Natural killer cell (primary cell): ENCODE measurements at regions not wholly inside any gene's neighbourhood (a gene's known extent, or its start where the extent isn't known, plus 50 kb on each side); places are given as distances from the start of the nearest gene placed in this dataset.

ENCODE experiments used
- ATAC-seq, 3 donors: fragments of 150-1000 bp in 2 of 3; fragments of 200-7000 bp in 1 of 3; cut with Tn5 transposase; 1 replicate in 1 of 3; 2 replicates in 2 of 3; pipeline ENCODE4 v1.10.0; 2021; ENCODE audit warnings: mild to moderate bottlenecking in 2 of 3, moderate library complexity in 2 of 3
- DNase-seq, 2 donors: peaks; one replicate each; pipeline versions ENCODE4 v3.0.0 to v3.0.0-alpha.2; 2013 to 2021; ENCODE audit warnings: mixed read lengths in 1 of 2
- H3K27ac ChIP-seq: one replicate; pipeline ENCODE4 v1.5.1; 2013; ENCODE audit warnings: mild to moderate bottlenecking, low read length
- H3K27me3 ChIP-seq: one replicate; pipeline ENCODE4 v1.6.1; 2013; ENCODE audit warnings: low read length; ENCODE audit not compliant: control insufficient read depth, insufficient read depth
- H3K36me3 ChIP-seq: one replicate; pipeline ENCODE4 v1.6.1; 2013; ENCODE audit warnings: low read length; ENCODE audit not compliant: control insufficient read depth, insufficient read depth
- H3K4me1 ChIP-seq: one replicate; pipeline ENCODE4 v1.6.1; 2013; ENCODE audit warnings: low read length; ENCODE audit not compliant: control insufficient read depth, insufficient read depth
- H3K4me3 ChIP-seq: one replicate; pipeline ENCODE4 v1.5.1; 2013; ENCODE audit warnings: low read length
- H3K9me3 ChIP-seq: one replicate; pipeline ENCODE4 v1.6.1; 2013; ENCODE audit warnings: low read length; ENCODE audit not compliant: control insufficient read depth, insufficient read depth
- H3K27ac Mint-ChIP-seq, 2 donors: one replicate each; pipeline ENCODE4 v1.8.0; 2022; ENCODE audit warnings: mild to moderate bottlenecking in 2 of 2, mixed read lengths in 2 of 2, moderate library complexity in 1 of 2
- H3K27me3 Mint-ChIP-seq, 2 donors: one replicate each; pipeline ENCODE4 v1.8.0; 2022; ENCODE audit warnings: low read depth in 2 of 2, mixed read lengths in 2 of 2
- H3K36me3 Mint-ChIP-seq: one replicate; pipeline ENCODE4 v1.8.0; 2022; ENCODE audit warnings: mixed read lengths
- H3K4me1 Mint-ChIP-seq, 2 donors: one replicate each; pipeline ENCODE4 v1.8.0; 2022; ENCODE audit warnings: mixed read lengths in 2 of 2
- H3K4me3 Mint-ChIP-seq: one replicate; pipeline ENCODE4 v1.8.0; 2022; ENCODE audit warnings: mild to moderate bottlenecking, moderate library complexity, mixed read lengths
- H3K9me3 Mint-ChIP-seq, 2 donors: one replicate each; pipeline ENCODE4 v1.8.0; 2022; ENCODE audit warnings: mixed read lengths in 2 of 2
- CTCF ChIP-seq: fragments of 200-600 bp; IDR thresholded peaks from one replicate; pipeline ENCODE4 v1.8.0; 2022; ENCODE audit warnings: antibody characterized with exemption
- WGBS: methylation state at CpG from one replicate; pipeline ENCODE4 v1.1.7; 2013; ENCODE audit warnings: missing lambda C conversion rate; ENCODE audit not compliant: insufficient coverage; 5-methylcytosine and 5-hydroxymethylcytosine counted together
- intact Hi-C: fragments of 100-400 bp; cut with micrococcal nuclease; formaldehyde crosslinking; loops from one replicate; pipeline ENCODE4 v1.14.2; 2022

DNA sequence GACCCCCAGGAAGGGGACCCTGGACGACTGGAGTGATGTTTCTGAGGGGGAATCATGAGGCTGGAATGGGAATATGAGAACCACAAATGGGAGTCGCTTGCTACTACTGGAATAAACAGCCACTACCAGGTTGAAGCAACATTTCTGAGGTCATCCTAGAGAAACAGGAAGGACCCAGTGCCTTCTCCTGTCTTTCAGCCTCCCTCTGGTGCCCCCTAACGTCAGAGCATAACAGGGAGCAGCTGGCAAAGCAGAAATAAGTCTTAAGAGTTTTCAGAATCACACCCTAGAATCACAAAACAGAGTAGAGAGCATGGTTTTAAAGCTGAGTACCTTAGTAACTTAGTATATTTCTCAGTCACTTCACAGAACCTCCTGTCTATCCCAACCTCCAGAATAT lies 347.8 kb upstream of the PITX2 start:
- Histone ChIP-seq H3K4me1 (no peaks in the 10 kb centered on the region), H3K4me3 (no peak overlapping the region), H3K27me3 (no peaks in the 10 kb centered on the region), H3K27ac (no peak overlapping the region), H3K9me3 (no peaks in the 10 kb centered on the region), H3K36me3 (no peaks in the 10 kb centered on the region)
- no peak for DNase-seq
- intact Hi-C loops: no loop called here
- Mint-ChIP-seq H3K27ac (no peak overlapping the region), H3K27me3 (no peaks in the 10 kb centered on the region), H3K4me1 (no peaks in the 10 kb centered on the region), H3K9me3 (peaks cover 2 to 4% of the 10 kb centered on the region in 2 donors), H3K4me3 (no peak overlapping the region), H3K36me3 (no peaks in the 10 kb centered on the region)
- ATAC-seq: no peak
- 10% methylated on average over 3 of the region's 3 CpGs for WGBS
- TF ChIP-seq CTCF: no peak

DNA sequence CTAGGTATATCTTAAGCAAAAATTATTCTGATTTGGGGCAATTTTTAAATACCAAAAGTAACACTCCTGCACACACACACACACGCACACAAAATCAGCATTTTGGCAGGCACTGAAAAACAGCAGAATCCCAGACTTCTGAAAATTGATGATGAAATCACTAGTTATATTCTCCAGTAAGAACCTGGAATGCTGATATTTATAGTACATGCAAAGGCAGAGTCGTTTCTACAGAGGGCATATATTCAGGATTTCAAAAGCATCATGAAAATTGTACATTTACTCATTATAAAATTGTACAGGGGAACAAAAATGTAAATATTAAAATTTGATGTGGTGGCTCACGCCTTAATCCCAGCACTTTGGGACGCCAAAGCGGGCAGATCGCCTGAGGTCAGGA lies 352.5 kb upstream of the PITX2 start:
- Mint-ChIP-seq H3K27me3 (no peaks in the 10 kb centered on the region), H3K4me1 (no peaks in the 10 kb centered on the region), H3K9me3 (peaks cover 5 to 9% of the 10 kb centered on the region in 2 donors), H3K27ac (no peak overlapping the region), H3K36me3 (no peaks in the 10 kb centered on the region), H3K4me3 (no peak overlapping the region)
- Histone ChIP-seq H3K4me1 (no peaks in the 10 kb centered on the region), H3K27ac (no peak overlapping the region), H3K27me3 (no peaks in the 10 kb centered on the region), H3K9me3 (no peaks in the 10 kb centered on the region), H3K4me3 (no peak overlapping the region), H3K36me3 (no peaks in the 10 kb centered on the region)
- intact Hi-C loops: no loop called here
- DNase-seq (no peak), ATAC-seq (no peak)
- no peak for TF ChIP-seq CTCF
- 79% methylated on average over 6 of the region's 6 CpGs for WGBS

- H3K27me3 ChIP-seq: no peaks in the 10 kb centered on the region
- H3K4me3 Mint-ChIP-seq: no peak overlapping the region
- WGBS: 83% methylated on average over 1 of the region's 2 CpGs
- DNase-seq (no peak), ATAC-seq (no peak)
- H3K27me3 Mint-ChIP-seq: no peaks in the 10 kb centered on the region
- no peak overlapping the region for H3K27ac ChIP-seq
- H3K36me3 Mint-ChIP-seq: no peaks in the 10 kb centered on the region
- no peaks in the 10 kb centered on the region for H3K4me1 Mint-ChIP-seq
- no peaks in the 10 kb centered on the region for H3K36me3 ChIP-seq
- intact Hi-C loops: no loop called here
- TF ChIP-seq CTCF: no peak
- peaks cover 5 to 9% of the 10 kb centered on the region in 2 donors for H3K9me3 Mint-ChIP-seq
- no peak overlapping the region for H3K4me3 ChIP-seq
- no peaks in the 10 kb centered on the region for H3K4me1 ChIP-seq
- H3K27ac Mint-ChIP-seq: no peak overlapping the region
- H3K9me3 ChIP-seq: no peaks in the 10 kb centered on the region
These were observed 354.7 kb upstream of the PITX2 start for GRCh38 chr4:110977554-110977953.

DNA sequence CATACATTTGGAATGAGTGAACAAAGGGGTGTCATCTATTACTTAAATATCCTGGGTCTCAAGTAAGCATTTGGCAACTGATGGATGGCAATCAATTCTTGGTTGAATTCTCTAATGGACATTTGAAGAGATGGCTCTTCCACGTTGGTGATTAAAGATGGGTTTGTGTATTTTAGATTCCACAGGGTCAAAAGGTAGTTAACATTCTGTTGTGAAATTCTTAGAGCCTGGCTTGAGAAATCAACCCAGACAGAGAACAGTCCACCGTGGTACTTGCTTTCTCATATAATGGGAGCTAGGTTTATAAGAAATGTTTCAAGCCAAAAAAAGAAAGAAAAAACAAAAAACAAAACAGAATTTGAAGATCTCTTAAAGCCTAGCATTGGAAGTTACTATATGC lies 355.9 kb upstream of the PITX2 start:
- intact Hi-C loops: no loop called here
- Mint-ChIP-seq H3K27me3 (no peaks in the 10 kb centered on the region), H3K27ac (no peak overlapping the region), H3K4me3 (no peak overlapping the region), H3K36me3 (no peaks in the 10 kb centered on the region), H3K4me1 (no peaks in the 10 kb centered on the region), H3K9me3 (peaks cover 5 to 9% of the 10 kb centered on the region in 2 donors)
- ATAC-seq: no peak
- H3K4me1 ChIP-seq: no peaks in the 10 kb centered on the region
- H3K27me3 ChIP-seq: no peaks in the 10 kb centered on the region
- DNase-seq: no peak
- no peaks in the 10 kb centered on the region for H3K9me3 ChIP-seq
- TF ChIP-seq CTCF: no peak
- no peak overlapping the region for H3K27ac ChIP-seq
- 71% methylated on average over 2 of the region's 2 CpGs for WGBS
- no peaks in the 10 kb centered on the region for H3K36me3 ChIP-seq
- H3K4me3 ChIP-seq: no peak overlapping the region
